Panc1 (cell line): ENCODE measurements at regions not wholly inside any gene's neighbourhood (a gene's known extent, or its start where the extent isn't known, plus 50 kb on each side); places are given as distances from the start of the nearest gene placed in this dataset.

Experiments
- ATAC-seq: fragments of 200-7000 bp; cut with Tn5 transposase; 2 replicates; pipeline ENCODE4 v1.9.1; 2020; ENCODE audit warnings: mild to moderate bottlenecking, moderate library complexity
- BruUV-seq: library from RNA; stranded (reverse); fragments of 400-500 nt; replicated peaks from 2 replicates; lab custom pipeline; 2021; lab: Mats Ljungman, UMichigan
- CTCF ChIA-PET: fragments of 300-600 bp; sonication (Branson Sonifier 250); formaldehyde crosslinking; loops from one replicate; lab custom pipeline; 2022; ENCODE audit warnings: antibody characterized with exemption; lab: Charles Lee
- POLR2A ChIA-PET: fragments of 300-600 bp; sonication (Branson Sonifier 250); formaldehyde crosslinking; loops from one replicate; lab custom pipeline; 2022; ENCODE audit warnings: antibody characterized with exemption; lab: Charles Lee
- DNase-seq: peaks from one replicate; pipeline ENCODE4 v3.0.0-alpha.2; 2010; ENCODE audit warnings: low read depth, low spot score
- H3K27ac ChIP-seq: 2 replicates; pipeline ENCODE4 v1.5.1; 2011; ENCODE audit warnings: mild to moderate bottlenecking, low read length, inconsistent platforms
- H3K27me3 ChIP-seq: fragments of 200-500 bp; sonication (Bioruptor generic); 2 replicates; pipeline ENCODE4 v1.6.0; 2014; ENCODE audit warnings: low read length, inconsistent platforms; ENCODE audit not compliant: control insufficient read depth, insufficient read depth
- H3K36me3 ChIP-seq: fragments of 200-500 bp; sonication (Bioruptor generic); 2 replicates; pipeline ENCODE4 v1.5.1; 2014; ENCODE audit warnings: inconsistent platforms, mild to moderate bottlenecking, low read length, moderate library complexity; ENCODE audit not compliant: control insufficient read depth, insufficient read depth
- H3K4me1 ChIP-seq: 2 replicates; pipeline ENCODE4 v1.5.1; 2011; ENCODE audit warnings: inconsistent platforms, mild to moderate bottlenecking, low read length, moderate library complexity; ENCODE audit not compliant: control insufficient read depth, insufficient read depth
- H3K4me3 ChIP-seq, 2 experiments: 2 replicates each; pipeline ENCODE4 v1.5.1; 2011 to 2012; ENCODE audit warnings: low read depth in 2 of 2, low read length in 2 of 2, mild to moderate bottlenecking in 2 of 2, inconsistent platforms in 1 of 2, moderate library complexity in 1 of 2
- H3K9me3 ChIP-seq: fragments of 200-500 bp; sonication (Bioruptor generic); 2 replicates; pipeline ENCODE4 v1.5.1; 2014; ENCODE audit warnings: low read depth, mild to moderate bottlenecking, inconsistent platforms, low read length, moderate library complexity; ENCODE audit not compliant: control insufficient read depth, insufficient read depth
- CTCF ChIP-seq: fragments of 450-650 bp; IDR thresholded peaks from 2 replicates; pipeline ENCODE4 v1.5.1; 2017; ENCODE audit warnings: mild to moderate bottlenecking
- POLR2AphosphoS5 ChIP-seq: IDR thresholded peaks from 2 replicates; pipeline ENCODE4 v1.6.1; 2012; ENCODE audit warnings: mild to moderate bottlenecking, low read depth, low read length, moderate library complexity
- REST ChIP-seq, 2 experiments: IDR thresholded peaks; 2 replicates each; pipeline ENCODE4 v1.6.1; 2011 to 2012; ENCODE audit warnings: low read depth in 2 of 2, control low read depth in 1 of 2, low read length in 1 of 2, mild to moderate bottlenecking in 1 of 2, moderate library complexity in 1 of 2; ENCODE audit not compliant: insufficient read depth in 1 of 2
- SIN3A ChIP-seq: IDR thresholded peaks from 2 replicates; pipeline ENCODE4 v1.6.1; 2012; ENCODE audit warnings: low read depth, mild to moderate bottlenecking, low read length, moderate library complexity, borderline replicate concordance; ENCODE audit not compliant: insufficient read depth
- TCF7L2 ChIP-seq: IDR thresholded peaks from 2 replicates; pipeline ENCODE4 v1.6.1; 2011; ENCODE audit warnings: mild to moderate bottlenecking, low read depth, low read length, inconsistent platforms
- in situ Hi-C: cut with HindIII; loops from 2 replicates; pipeline ENCODE4 v1.10.0; 2016; ENCODE audit warnings: low sequenced_read_pairs, low pct_unique_long_range_greater_than_20kb
- intact Hi-C: fragments of 100-400 bp; cut with micrococcal nuclease; formaldehyde crosslinking; loops from one replicate; pipeline ENCODE4 v1.10.0; 2022; ENCODE audit not compliant: unreplicated experiment

GRCh38 chr7:25456467-25457171, 228.3 kb upstream of the NPVF start:
- H3K9me3 ChIP-seq, result no peaks in the 10 kb centered on the region
- ChIA-PET CTCF (no interaction called here), POLR2A (no interaction called here)
- no peak overlapping the region for H3K4me3 ChIP-seq
- ATAC-seq (no peak), DNase-seq (no peak)
- no peaks in the 10 kb centered on the region for H3K36me3 ChIP-seq
- peaks cover 2% of the 10 kb centered on the region; the same call in 1 of the 2 replicates for H3K27me3 ChIP-seq
- in situ Hi-C loops, result no loop called here
- no peak overlapping the region for H3K27ac ChIP-seq
- no TSS peak for BruUV-seq
- TF ChIP-seq REST (IDR thresholded peaks at IDR 0.05; ENCODE audit: insufficient read depth in 1 of 2, low read depth in 2 of 2, low read length in 1 of 2), result no peak
- TF ChIP-seq CTCF, result no peak
- TF ChIP-seq POLR2AphosphoS5, result no peak
- TF ChIP-seq TCF7L2, result no peak
- TF ChIP-seq SIN3A, result no peak
- intact Hi-C loops, result no loop called here
- H3K4me1 ChIP-seq, result 0 out of 2 replicates have a peak, but pooled peaks cover 3% of the 10 kb centered on the region

DNA sequence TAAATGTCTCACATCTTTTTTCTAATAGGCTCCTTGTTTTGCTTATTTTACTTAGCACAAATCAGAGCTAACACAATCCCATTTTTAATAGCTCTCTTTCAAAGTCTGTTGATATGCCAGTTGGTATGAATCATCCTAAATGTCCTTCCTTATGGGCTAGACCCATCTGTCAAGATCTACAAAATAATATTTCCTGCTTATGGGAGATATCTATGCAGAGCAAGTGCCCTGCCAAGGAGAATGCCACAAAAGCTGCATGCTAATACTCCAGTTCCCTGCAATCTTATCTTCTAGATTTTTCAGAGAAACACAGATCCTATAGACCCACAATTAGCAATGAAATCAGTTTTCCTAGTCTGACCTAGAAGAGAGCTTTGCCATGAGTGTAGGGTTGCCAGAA, 230.8 kb upstream of the NPVF start:
- intact Hi-C loops (no loop called here), in situ Hi-C loops (no loop called here)
- 0 out of 2 replicates have a peak, but pooled peaks cover 3% of the 10 kb centered on the region for H3K4me1 ChIP-seq
- TF ChIP-seq TCF7L2, result no peak
- no peak for TF ChIP-seq POLR2AphosphoS5
- no peak for TF ChIP-seq REST (IDR thresholded peaks at IDR 0.05; ENCODE audit: insufficient read depth in 1 of 2, low read depth in 2 of 2, low read length in 1 of 2)
- no peak for TF ChIP-seq CTCF
- no peak for TF ChIP-seq SIN3A
- no TSS peak for BruUV-seq
- H3K9me3 ChIP-seq, result no peaks in the 10 kb centered on the region
- DNase-seq (no peak), ATAC-seq (no peak)
- H3K27me3 ChIP-seq, result peaks cover 2% of the 10 kb centered on the region
- POLR2A ChIA-PET, result no interaction called here
- no peaks in the 10 kb centered on the region for H3K36me3 ChIP-seq
- H3K27ac ChIP-seq, result no peak overlapping the region
- CTCF ChIA-PET, result no interaction called here
- H3K4me3 ChIP-seq, result no peak overlapping the region
